HG03045 (cell line): ENCODE measurements at regions not wholly inside any gene's neighbourhood (a gene's known extent, or its start where the extent isn't known, plus 50 kb on each side); places are given as distances from the start of the nearest gene placed in this dataset.
"Not testable (repeated sequence)": the region's sequence is repeated elsewhere in the genome, so short reads cannot be mapped to it uniquely, and the experiment has no call there.

Source experiments
- ATAC-seq: cut with Tn5 transposase; IDR thresholded peaks from one replicate; pipeline ENCODE4 v1.9.1; 2021; ENCODE audit warnings: mild to moderate bottlenecking, moderate library complexity; ENCODE audit not compliant: unreplicated experiment

GRCh38 chr15:26084771-26085170 is 221.6 kb upstream of the ATP10A start:
- no peak for ATAC-seq

DNA sequence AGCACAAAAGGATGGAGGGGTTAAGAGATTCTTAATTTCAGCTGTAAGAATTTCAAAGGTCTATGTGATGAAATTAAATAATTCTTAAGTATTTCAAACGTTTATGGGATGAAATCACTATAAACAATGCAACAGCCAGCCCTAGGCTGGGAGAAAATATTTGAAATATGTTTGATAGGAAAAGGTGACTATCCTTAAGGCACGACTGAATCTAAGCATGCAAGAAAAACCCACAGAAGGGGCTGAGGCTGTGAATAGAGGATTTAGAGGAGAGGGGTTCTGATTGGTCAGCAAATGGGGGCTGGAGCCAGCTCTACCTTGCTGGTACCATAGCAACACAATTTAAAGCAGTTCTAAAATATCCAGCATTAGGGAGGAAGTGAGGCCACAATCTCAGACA is 220.8 kb upstream of the ATP10A start:
- ATAC-seq = no peak

GRCh38 chr15:26083457-26083856 is 220.3 kb upstream of the ATP10A start:
- ATAC-seq = no peak

- peak; percentile 94 for ATAC-seq
These were observed 219.3 kb upstream of the ATP10A start for GRCh38 chr15:26082221-26083109.

- no peak for ATAC-seq
These were observed 218.7 kb upstream of the ATP10A start for GRCh38 chr15:26081758-26082220.

GRCh38 chr15:26075770-26076169 is 212.6 kb upstream of the ATP10A start:
- no peak for ATAC-seq

DNA sequence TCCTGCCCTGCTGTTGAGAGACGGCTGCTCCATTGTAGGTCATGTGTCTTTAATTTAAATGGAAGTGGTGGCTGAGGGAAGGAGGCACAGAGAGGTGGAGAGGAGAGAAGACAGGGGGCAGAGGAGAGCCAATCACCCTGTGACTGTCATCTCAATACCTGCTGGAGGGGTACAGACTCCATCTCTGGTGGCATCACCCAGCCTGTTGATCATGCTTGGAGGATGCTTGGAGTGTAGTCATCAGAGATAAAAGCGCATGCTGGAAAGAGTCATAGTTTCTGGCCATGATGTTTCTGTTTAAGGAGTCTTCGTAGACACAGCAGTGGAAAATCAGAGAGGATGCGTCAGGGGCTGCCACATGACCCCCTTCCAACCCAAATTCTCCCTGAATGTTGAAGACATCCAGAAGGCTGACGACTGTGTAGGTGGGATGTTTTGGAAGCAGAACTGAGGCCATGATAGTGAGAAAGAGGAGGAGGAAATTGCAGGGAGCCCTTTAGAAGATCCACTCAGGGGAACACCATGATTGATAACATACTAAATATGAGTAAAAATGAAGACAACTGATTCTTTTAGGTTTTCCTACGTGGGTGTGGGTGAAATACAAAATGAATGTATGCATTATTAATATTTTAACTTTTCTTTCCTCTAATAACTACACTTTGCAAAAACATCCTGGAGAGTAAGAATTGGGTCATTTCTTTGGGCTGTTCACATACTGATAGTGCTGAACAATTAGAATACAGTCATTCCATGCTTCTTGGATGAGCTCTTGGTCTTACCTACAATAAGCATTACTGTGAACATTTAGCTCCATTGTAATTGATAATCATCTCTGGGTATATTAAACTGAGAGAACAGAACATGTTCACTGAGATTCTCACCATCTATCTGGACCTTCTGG is 210.6 kb upstream of the ATP10A start:
- no peak for ATAC-seq

DNA sequence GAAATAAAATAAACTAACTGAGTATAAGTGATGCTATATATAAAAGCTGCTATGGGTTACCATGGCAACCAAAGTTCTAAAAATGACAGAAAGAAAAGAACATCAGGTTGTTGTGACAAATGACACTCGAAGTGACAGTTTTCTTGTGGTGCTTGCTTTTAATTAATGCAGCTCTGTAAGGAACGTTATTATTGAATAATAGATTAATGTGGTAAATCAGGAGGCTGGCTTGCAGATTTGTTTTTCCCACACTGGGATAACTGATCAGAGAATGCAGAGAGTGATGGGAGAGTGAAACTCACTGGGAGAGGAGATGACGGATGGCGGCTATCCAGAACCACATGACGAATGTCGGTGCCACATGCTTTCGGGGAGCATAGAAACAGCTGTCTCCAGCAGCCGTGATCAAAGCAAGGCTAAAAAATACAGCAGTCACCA is 207.0 kb upstream of the ATP10A start:
- no peak for ATAC-seq

DNA sequence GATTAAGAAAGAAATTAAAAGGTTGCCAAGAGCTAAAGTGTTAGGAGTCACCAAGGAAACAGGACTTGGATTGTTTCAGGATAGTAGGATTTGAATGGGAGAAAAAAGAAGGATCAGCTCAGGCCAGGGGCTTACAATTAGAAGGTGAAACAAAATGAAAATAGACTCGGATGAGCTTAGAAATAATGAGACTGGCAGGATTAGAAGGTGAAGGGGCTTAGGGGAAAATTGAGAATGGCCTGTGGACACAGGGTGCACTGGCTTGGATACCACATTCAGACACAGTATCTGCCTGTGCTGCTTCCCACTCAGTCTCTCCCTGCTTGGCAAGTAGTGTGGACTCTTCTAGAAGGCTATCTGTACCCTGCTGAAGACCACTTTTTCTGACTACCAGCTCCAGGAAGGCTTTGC is 206.1 kb upstream of the ATP10A start:
- ATAC-seq = no peak

DNA sequence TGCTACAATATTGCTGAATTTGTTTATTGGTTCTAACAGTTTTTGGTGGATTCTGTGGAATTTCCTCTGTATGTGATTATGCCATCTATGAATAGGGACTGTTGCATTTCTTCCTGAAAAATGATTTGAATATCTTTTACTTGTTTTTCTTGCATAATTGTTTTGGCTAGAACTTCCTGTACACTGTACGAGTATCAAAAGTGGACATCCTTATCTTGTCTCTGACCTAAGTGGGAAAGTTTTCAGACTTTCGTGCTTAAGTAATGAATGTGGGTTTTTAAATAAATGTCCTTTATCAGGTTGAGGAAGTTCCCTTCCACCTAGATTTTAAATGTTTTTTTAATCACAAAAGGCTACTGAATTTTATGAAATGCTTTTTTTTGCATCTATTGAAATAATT is 203.8 kb upstream of the ATP10A start:
- no peak for ATAC-seq

- ATAC-seq = no peak
These were observed 202.6 kb upstream of the ATP10A start for GRCh38 chr15:26065723-26066122.

GRCh38 chr15:26061248-26061647 is 198.1 kb upstream of the ATP10A start:
- no peak for ATAC-seq

- ATAC-seq = not testable (repeated sequence)
These were observed 193.6 kb upstream of the ATP10A start for GRCh38 chr15:26056766-26057165.

DNA sequence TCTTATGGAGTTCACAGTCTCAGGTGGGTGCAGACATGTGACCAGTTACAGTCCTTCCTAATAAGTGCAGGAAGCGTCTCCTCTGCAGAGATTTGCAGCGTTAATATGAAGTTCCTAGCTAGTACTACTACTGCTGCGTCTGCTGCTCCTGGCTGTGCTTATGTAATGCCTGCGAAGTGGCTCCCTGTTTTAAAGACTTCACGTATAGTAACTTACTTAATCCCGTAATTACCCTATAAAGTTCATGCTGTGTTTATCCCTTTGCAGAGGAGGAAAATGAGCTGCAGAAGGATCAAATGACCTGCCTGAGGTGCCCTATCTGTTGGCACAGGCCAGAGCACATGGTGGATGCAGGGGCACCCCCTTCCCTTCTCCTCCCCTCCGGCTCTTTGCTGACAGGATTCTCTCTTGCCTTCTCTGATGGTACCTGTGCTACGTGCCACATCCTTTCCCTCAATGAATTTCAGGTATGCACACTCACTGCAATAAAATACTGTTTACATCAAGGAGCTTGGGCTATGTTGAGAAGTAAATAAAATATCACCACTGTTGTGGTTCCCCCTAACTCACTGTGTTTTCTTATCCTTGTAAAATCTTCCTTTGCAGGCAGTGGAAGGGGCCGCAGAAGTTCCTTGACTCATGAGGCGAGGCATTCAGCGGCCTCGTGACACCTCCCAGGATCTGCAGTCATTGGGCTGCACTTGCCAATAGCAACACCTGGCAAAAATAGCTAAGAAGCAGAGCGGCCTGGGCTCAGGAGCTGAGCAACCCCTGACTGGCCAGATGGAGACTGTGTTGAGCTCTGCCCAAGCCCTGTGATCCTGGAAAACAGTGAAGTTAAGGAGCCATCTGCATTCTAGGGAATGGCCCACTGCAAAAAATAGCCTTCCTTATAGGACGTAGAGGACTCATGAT is 188.9 kb upstream of the ATP10A start:
- ATAC-seq = no peak

- no peak for ATAC-seq
These were observed 187.9 kb upstream of the ATP10A start for GRCh38 chr15:26050984-26051383.

DNA sequence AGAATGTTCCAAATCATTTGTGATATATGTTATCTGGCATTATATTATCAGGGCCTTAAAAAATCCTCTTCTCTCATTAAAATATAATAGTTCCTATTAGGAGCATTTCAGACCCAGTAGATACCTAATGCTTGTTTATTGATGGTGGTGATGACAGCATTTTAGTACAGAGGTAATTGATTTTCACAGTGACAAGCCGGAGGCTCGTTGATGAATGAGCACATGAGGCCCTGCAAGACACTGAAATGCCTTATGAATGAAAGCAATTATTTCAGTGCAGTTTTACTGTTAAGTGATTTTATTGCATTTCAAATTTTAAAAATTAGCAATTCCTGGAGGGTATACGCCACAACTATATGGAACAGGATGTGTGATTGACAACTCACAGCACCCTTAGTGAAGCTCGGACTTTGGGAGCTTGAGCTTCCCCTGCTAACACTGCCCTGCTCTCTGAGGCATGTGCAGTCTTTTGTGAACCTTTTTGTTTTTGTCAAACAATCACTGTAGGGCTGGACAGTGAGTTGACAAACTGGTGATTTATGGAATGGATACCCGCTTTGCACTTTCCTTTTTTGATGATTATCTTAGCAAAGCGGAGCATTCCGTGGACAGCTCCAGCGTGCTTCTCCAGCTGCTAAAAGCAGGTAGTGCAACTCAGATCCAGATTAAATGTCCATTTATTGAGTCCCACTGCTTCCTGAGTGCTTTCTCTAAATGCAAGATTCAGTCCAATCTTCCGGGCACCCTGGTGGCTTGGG is 187.0 kb upstream of the ATP10A start:
- ATAC-seq = no peak

DNA sequence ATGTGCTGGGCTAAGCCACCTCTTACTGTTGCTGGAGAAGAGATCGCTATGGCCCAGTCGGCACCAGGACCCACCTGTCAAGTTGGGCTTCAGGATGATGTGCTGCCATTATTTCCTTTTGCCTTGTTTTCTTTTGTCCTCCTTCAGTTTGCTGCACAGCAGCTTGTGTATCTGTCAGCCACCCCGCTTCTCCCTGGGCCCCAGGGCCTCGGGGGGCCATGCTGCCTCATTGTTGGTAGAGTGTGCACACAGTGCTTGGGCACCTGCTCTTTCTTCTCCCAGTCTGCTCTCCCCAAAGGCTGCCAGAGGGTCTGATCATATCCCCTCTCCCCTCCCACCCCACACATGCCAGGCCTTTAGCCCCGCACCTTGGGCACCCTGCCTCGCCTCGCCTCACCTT is 185.5 kb upstream of the ATP10A start:
- ATAC-seq = no peak

DNA sequence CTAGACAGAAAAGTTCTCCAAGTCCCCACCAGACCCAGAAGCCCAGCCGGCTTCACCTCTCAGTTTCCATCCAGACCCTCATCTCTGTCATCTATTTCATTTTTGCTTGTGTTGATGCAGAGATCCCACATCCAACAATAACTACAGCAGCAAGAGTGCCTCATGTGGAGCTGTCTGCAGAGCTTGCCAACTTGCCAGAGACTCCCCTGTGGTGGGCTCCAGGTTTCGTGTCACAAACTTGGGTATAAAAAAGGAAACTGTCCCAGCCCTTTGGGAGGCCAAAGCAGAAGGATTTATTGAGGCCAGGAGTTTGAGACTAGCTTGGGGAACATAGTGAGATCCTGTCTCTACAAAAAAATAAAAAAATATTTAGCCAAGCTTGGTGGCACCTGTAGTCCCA is 182.4 kb upstream of the ATP10A start:
- no peak for ATAC-seq

GRCh38 chr15:26043018-26043417 is 179.9 kb upstream of the ATP10A start:
- ATAC-seq = no peak

GRCh38 chr15:26038693-26039092 is 175.6 kb upstream of the ATP10A start:
- ATAC-seq = no peak
